ENCODE measurements at regions not wholly inside any gene's neighbourhood (a gene's known extent, or its start where the extent isn't known, plus 50 kb on each side); places are given as distances from the start of the nearest gene placed in this dataset.
"Not testable (repeated sequence)": the region's sequence is repeated elsewhere in the genome, so short reads cannot be mapped to it uniquely, and the experiment has no call there.

DNA sequence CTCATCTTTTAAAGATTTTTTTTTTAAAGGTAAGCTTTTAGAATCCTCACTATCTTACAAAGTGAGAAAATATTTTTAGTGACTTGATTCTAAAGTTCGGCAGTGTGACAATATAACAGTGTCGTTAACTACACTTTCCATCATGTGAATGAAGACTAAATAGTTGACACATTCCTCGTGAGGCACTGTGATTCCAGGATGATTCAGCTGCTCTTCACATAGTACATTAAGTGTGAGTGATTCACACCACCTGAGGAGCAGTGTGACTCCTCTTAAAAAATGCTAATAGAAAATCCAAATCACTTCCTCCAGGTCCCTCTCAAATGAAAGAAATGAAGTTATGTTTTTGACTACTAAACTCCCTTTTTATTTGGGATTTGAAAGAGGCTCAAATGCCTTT lies 589.5 kb downstream of the GABRG2 start:
- no peak overlapping the region for H3K4me3 ChIP-seq (ENCODE audit: low read length)
- no peaks in the 10 kb centered on the region for H3K36me3 ChIP-seq (ENCODE audit: insufficient read depth, low read length)

DNA sequence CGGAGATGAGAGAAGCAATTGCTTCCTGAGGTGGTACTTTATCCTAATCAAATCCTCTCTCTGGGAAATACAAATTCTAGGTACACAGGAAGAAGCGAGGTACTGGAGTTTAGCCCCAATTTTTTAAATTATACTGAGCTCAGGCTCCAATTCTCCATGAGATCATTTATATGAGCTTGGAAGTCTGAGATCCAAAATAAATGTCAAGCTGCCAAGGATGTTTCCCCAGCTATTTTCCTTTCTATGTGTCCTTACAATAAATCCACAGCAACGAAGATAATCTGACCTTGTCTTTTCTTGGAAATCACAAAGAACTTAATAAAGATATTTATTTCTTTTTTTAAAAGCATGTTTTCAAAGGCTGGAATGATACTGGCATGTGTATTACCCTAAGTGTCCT lies 597.3 kb downstream of the GABRG2 start:
- Histone ChIP-seq H3K4me3 (ENCODE audit: low read length) (no peak overlapping the region), H3K4me2 (ENCODE audit: low read depth, low read length, poor library complexity, severe bottlenecking) (no peak overlapping the region), H2AFZ (ENCODE audit: low read length) (no peak overlapping the region), H3K27ac (ENCODE audit: low read length) (no peak overlapping the region), H3K4me1 (ENCODE audit: low read length) (no peaks in the 10 kb centered on the region), H3K9ac (ENCODE audit: low read length) (no peak overlapping the region), H4K20me1 (ENCODE audit: insufficient read depth, low read depth, low read length) (no peaks in the 10 kb centered on the region), H3K79me2 (ENCODE audit: low read length) (no peaks in the 10 kb centered on the region), H3K27me3 (ENCODE audit: low read length) (no peaks in the 10 kb centered on the region), H3K9me2 (replicated peaks; ENCODE audit: insufficient read depth, low read length) (no peaks in the 10 kb centered on the region), H3K36me3 (ENCODE audit: insufficient read depth, low read length) (no peaks in the 10 kb centered on the region), H3K9me3 (ENCODE audit: low read length) (peaks cover 6% of the 10 kb centered on the region; the same call in 1 of the 2 replicates)
- DNase-seq = no peak

More for the DNA sequence above, 589.5 kb downstream of the GABRG2 start:
- H2AFZ ChIP-seq (ENCODE audit: low read length) = no peak overlapping the region
- H3K9ac ChIP-seq (ENCODE audit: low read length) = no peak overlapping the region
- no peak overlapping the region for H3K4me2 ChIP-seq (ENCODE audit: low read depth, low read length, poor library complexity, severe bottlenecking)
- H3K79me2 ChIP-seq (ENCODE audit: low read length) = no peaks in the 10 kb centered on the region
- H3K27me3 ChIP-seq (ENCODE audit: low read length) = no peaks in the 10 kb centered on the region
- no peaks in the 10 kb centered on the region for H3K9me2 ChIP-seq (replicated peaks; ENCODE audit: insufficient read depth, low read length)
- no peaks in the 10 kb centered on the region for H4K20me1 ChIP-seq (ENCODE audit: insufficient read depth, low read depth, low read length)
- peaks cover 10% of the 10 kb centered on the region; the same call in 1 of the 2 replicates for H3K9me3 ChIP-seq (ENCODE audit: low read length)
- no peak for DNase-seq
- H3K4me1 ChIP-seq (ENCODE audit: low read length) = no peaks in the 10 kb centered on the region
- no peak overlapping the region for H3K27ac ChIP-seq (ENCODE audit: low read length)

DNA sequence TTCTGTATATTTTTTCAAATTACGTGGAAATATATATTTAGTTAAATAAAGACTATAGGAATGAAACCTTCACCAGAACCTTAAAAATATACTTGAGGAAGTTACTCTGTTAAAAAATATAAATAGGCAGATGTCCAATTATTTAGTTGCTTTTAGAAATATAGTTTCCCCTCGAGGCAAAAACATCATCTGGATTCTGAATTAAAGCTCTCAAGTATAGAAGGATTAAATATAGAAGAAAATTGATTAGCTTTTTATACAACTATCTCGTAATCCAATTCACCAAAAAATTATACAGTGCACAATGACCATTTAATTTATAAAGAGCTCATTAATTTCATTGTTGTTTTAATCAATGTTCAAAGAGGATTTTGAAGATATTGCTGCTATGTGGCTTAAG lies 601.4 kb downstream of the GABRG2 start:
- Histone ChIP-seq H4K20me1 (ENCODE audit: insufficient read depth, low read depth, low read length) (no peaks in the 10 kb centered on the region), H2AFZ (ENCODE audit: low read length) (no peak overlapping the region)

DNA sequence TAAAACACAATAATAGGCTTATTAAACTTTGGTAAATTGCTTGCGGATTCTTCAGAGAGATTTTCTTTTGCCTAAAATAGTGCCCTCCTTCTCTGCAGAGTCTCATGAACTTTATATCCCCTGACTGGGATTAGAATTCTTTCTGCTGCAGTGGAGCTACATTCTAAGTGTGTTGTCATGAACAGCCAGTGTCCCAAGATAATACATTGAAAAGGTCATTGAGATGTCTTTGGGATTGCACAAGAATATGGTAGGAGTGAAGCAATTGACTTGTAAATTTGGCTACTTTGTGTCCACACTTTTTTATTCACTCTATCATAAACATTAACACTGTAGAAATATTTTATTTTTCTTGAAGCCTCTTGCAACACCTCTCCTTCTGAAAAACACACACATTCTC lies 604.5 kb downstream of the GABRG2 start:
- H3K27ac ChIP-seq (ENCODE audit: low read length) = no peak overlapping the region
- H3K4me3 ChIP-seq (ENCODE audit: low read length) = no peak overlapping the region
- DNase-seq = no peak
- H3K4me1 ChIP-seq (ENCODE audit: low read length) = no peaks in the 10 kb centered on the region
- no peaks in the 10 kb centered on the region for H3K79me2 ChIP-seq (ENCODE audit: low read length)
- H3K36me3 ChIP-seq (ENCODE audit: insufficient read depth, low read length) = no peaks in the 10 kb centered on the region
- no peaks in the 10 kb centered on the region for H4K20me1 ChIP-seq (ENCODE audit: insufficient read depth, low read depth, low read length)
- no peaks in the 10 kb centered on the region for H3K9me2 ChIP-seq (replicated peaks; ENCODE audit: insufficient read depth, low read length)
- H3K9me3 ChIP-seq (ENCODE audit: low read length) = no peaks in the 10 kb centered on the region; the same call in 1 of the 2 replicates
- H2AFZ ChIP-seq (ENCODE audit: low read length) = no peak overlapping the region
- no peaks in the 10 kb centered on the region for H3K27me3 ChIP-seq (ENCODE audit: low read length)
- H3K4me2 ChIP-seq (ENCODE audit: low read depth, low read length, poor library complexity, severe bottlenecking) = no peak overlapping the region
- no peak overlapping the region for H3K9ac ChIP-seq (ENCODE audit: low read length)

More for the DNA sequence above, 601.4 kb downstream of the GABRG2 start:
- no peak overlapping the region for H3K4me3 ChIP-seq (ENCODE audit: low read length)
- no peak for DNase-seq
- no peaks in the 10 kb centered on the region for H3K36me3 ChIP-seq (ENCODE audit: insufficient read depth, low read length)
- H3K9me2 ChIP-seq (replicated peaks; ENCODE audit: insufficient read depth, low read length) = no peaks in the 10 kb centered on the region
- H3K9ac ChIP-seq (ENCODE audit: low read length) = no peak overlapping the region
- H3K4me2 ChIP-seq (ENCODE audit: low read depth, low read length, poor library complexity, severe bottlenecking) = no peak overlapping the region
- H3K79me2 ChIP-seq (ENCODE audit: low read length) = no peaks in the 10 kb centered on the region
- H3K9me3 ChIP-seq (ENCODE audit: low read length) = no peaks in the 10 kb centered on the region
- no peaks in the 10 kb centered on the region for H3K4me1 ChIP-seq (ENCODE audit: low read length)
- H3K27ac ChIP-seq (ENCODE audit: low read length) = no peak overlapping the region
- no peaks in the 10 kb centered on the region for H3K27me3 ChIP-seq (ENCODE audit: low read length)

DNA sequence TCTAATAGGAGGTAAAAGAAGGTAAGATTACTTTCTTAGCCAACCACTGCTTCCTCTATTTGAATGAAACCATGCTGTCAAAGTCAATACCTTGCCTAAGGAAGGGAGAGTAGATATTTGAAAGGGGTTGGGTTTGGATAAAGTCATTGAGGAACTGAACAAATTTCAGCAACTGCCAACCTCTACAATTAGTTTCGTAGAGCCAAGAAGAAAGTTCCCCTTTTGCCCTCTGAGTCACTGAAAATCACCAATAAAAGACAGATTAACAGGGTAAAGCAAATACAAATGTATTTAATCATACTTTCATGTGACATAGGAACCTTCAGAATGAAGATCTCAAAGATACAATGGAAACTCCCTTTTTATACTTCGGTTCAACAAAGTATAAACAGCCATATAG lies 615.7 kb downstream of the GABRG2 start:
- Histone ChIP-seq H3K4me3 (ENCODE audit: low read length) (no peak overlapping the region), H3K27ac (ENCODE audit: low read length) (no peak overlapping the region)
- DNase-seq = no peak

DNA sequence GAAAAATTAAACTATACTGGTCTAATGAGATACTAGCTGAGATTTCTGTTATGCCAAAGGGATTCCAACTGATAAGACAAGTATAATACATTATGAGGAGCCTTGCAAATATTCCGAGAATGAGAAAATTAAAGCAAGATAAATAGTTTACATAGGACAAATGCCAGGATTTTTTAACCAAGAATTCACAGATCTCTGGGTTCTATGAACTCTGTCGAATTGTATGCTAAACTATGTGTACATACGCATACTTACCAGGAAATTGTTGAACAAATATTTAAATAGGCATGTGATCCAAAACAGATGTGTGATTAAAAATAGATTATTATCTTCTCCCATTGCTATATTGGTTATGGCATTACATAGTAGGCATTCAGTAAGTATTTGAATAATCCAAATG lies 616.6 kb downstream of the GABRG2 start:
- H2AFZ ChIP-seq (ENCODE audit: low read length) = no peak overlapping the region
- DNase-seq = no peak
- H3K36me3 ChIP-seq (ENCODE audit: insufficient read depth, low read length) = no peaks in the 10 kb centered on the region
- no peak overlapping the region for H3K9ac ChIP-seq (ENCODE audit: low read length)
- no peak overlapping the region for H3K4me2 ChIP-seq (ENCODE audit: low read depth, low read length, poor library complexity, severe bottlenecking)
- H3K27me3 ChIP-seq (ENCODE audit: low read length) = no peaks in the 10 kb centered on the region
- no peak overlapping the region for H3K27ac ChIP-seq (ENCODE audit: low read length)
- no peaks in the 10 kb centered on the region for H3K79me2 ChIP-seq (ENCODE audit: low read length)
- H3K9me3 ChIP-seq (ENCODE audit: low read length) = peaks cover 3% of the 10 kb centered on the region; the same call in 1 of the 2 replicates
- no peaks in the 10 kb centered on the region for H4K20me1 ChIP-seq (ENCODE audit: insufficient read depth, low read depth, low read length)
- no peak overlapping the region for H3K4me3 ChIP-seq (ENCODE audit: low read length)
- H3K4me1 ChIP-seq (ENCODE audit: low read length) = no peaks in the 10 kb centered on the region
- no peaks in the 10 kb centered on the region for H3K9me2 ChIP-seq (replicated peaks; ENCODE audit: insufficient read depth, low read length)

More for the DNA sequence above, 615.7 kb downstream of the GABRG2 start:
- Histone ChIP-seq H3K79me2 (ENCODE audit: low read length) (no peaks in the 10 kb centered on the region), H3K9me2 (replicated peaks; ENCODE audit: insufficient read depth, low read length) (no peaks in the 10 kb centered on the region), H3K9me3 (ENCODE audit: low read length) (peaks cover 5% of the 10 kb centered on the region; the same call in 1 of the 2 replicates), H3K36me3 (ENCODE audit: insufficient read depth, low read length) (no peaks in the 10 kb centered on the region), H3K9ac (ENCODE audit: low read length) (no peak overlapping the region), H4K20me1 (ENCODE audit: insufficient read depth, low read depth, low read length) (no peaks in the 10 kb centered on the region), H3K4me1 (ENCODE audit: low read length) (no peaks in the 10 kb centered on the region), H3K27me3 (ENCODE audit: low read length) (no peaks in the 10 kb centered on the region), H2AFZ (ENCODE audit: low read length) (no peak overlapping the region), H3K4me2 (ENCODE audit: low read depth, low read length, poor library complexity, severe bottlenecking) (no peak overlapping the region)

DNA sequence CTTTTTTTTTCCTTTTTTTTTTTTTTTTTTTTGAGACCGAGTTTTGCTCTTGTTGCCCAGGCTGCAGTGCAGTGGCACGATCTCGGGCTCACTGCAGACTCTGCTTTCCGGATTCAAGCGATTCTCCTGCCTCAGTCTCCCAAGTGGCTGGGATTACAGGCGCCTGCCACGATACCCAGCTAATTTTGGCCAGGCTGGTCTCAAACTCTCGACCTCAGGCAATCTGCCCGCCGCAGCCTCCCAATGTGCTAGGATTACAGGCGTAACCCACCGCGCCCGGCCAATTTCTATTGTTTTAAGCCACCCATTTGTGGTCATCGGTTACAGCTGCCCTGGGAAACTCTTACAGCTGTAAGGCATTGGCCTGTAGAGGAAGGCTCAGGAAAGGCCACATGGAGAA lies 617.7 kb downstream of the GABRG2 start:
- Histone ChIP-seq H3K4me1 (ENCODE audit: low read length) (no peaks in the 10 kb centered on the region), H4K20me1 (ENCODE audit: insufficient read depth, low read depth, low read length) (no peaks in the 10 kb centered on the region), H3K79me2 (ENCODE audit: low read length) (no peaks in the 10 kb centered on the region), H3K9me3 (ENCODE audit: low read length) (peaks cover 6% of the 10 kb centered on the region; the same call in 1 of the 2 replicates), H3K4me3 (ENCODE audit: low read length) (no peak overlapping the region), H3K36me3 (ENCODE audit: insufficient read depth, low read length) (no peaks in the 10 kb centered on the region), H2AFZ (ENCODE audit: low read length) (no peak overlapping the region), H3K27me3 (ENCODE audit: low read length) (no peaks in the 10 kb centered on the region), H3K27ac (ENCODE audit: low read length) (no peak overlapping the region), H3K9ac (ENCODE audit: low read length) (no peak overlapping the region), H3K4me2 (ENCODE audit: low read depth, low read length, poor library complexity, severe bottlenecking) (no peak overlapping the region), H3K9me2 (replicated peaks; ENCODE audit: insufficient read depth, low read length) (no peaks in the 10 kb centered on the region)
- no peak for DNase-seq

DNA sequence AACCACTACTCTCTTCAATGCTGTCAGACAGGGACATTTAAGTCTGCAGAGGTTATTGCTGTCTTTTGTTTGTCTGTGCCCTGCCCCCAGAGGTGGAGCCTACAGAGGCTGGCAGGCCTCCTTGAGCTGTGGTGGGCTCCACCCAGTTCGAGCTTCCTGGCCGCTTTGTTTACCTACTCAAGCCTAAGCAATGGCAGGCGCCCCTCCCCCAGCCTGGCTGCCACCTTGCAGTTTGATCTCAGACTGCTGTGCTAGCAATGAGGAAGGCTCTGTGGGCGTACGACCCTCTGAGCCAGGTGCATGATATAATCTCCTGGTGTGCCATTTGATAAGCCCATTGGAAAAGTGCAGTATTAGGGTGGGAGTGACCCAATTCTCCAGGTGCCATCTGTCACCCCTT lies 628.7 kb downstream of the GABRG2 start:
- not testable (repeated sequence) for H3K4me2 ChIP-seq (ENCODE audit: low read depth, low read length, poor library complexity, severe bottlenecking); H3K4me1 ChIP-seq (ENCODE audit: low read length); H2AFZ ChIP-seq (ENCODE audit: low read length); H4K20me1 ChIP-seq (ENCODE audit: insufficient read depth, low read depth, low read length); H3K36me3 ChIP-seq (ENCODE audit: insufficient read depth, low read length); H3K4me3 ChIP-seq (ENCODE audit: low read length); H3K9me3 ChIP-seq (ENCODE audit: low read length); H3K79me2 ChIP-seq (ENCODE audit: low read length); H3K9me2 ChIP-seq (replicated peaks; ENCODE audit: insufficient read depth, low read length); DNase-seq; H3K9ac ChIP-seq (ENCODE audit: low read length); H3K27ac ChIP-seq (ENCODE audit: low read length); H3K27me3 ChIP-seq (ENCODE audit: low read length)

DNA sequence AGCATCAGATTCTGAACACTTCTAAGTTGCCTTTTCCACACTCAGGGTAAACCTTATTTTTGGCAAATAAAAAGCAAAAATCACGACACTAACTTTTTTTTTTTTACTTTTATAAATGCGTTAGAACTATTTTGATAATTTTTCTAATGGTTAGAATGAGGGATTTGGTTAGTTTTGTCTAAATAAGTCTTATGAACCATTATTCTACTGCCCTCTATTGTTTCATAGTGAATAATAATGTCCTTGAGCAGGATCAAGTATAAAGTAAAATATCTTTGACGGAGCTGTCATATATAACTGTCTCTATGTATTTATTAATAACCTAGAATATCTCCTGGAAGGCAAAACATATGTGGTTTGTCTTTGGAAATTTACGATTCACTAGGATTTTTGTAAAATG lies 631.8 kb downstream of the GABRG2 start:
- H3K79me2 ChIP-seq (ENCODE audit: low read length) = no peaks in the 10 kb centered on the region
- H3K27ac ChIP-seq (ENCODE audit: low read length) = no peak overlapping the region
- H4K20me1 ChIP-seq (ENCODE audit: insufficient read depth, low read depth, low read length) = no peaks in the 10 kb centered on the region
- no peak overlapping the region for H3K4me3 ChIP-seq (ENCODE audit: low read length)
- no peaks in the 10 kb centered on the region for H3K9me2 ChIP-seq (replicated peaks; ENCODE audit: insufficient read depth, low read length)
- no peak overlapping the region for H3K4me2 ChIP-seq (ENCODE audit: low read depth, low read length, poor library complexity, severe bottlenecking)
- no peak overlapping the region for H2AFZ ChIP-seq (ENCODE audit: low read length)
- H3K9ac ChIP-seq (ENCODE audit: low read length) = no peak overlapping the region
- no peak for DNase-seq
- no peaks in the 10 kb centered on the region for H3K36me3 ChIP-seq (ENCODE audit: insufficient read depth, low read length)
- H3K27me3 ChIP-seq (ENCODE audit: low read length) = no peaks in the 10 kb centered on the region
- H3K9me3 ChIP-seq (ENCODE audit: low read length) = peaks cover 14% of the 10 kb centered on the region; the same call in 1 of the 2 replicates
- no peaks in the 10 kb centered on the region for H3K4me1 ChIP-seq (ENCODE audit: low read length)

All from Karpas-422 (cell line).